GM12875 (cell line): ENCODE measurements at regions not wholly inside any gene's neighbourhood (a gene's known extent, or its start where the extent isn't known, plus 50 kb on each side); places are given as distances from the start of the nearest gene placed in this dataset.
"Not testable (repeated sequence)": the region's sequence is repeated elsewhere in the genome, so short reads cannot be mapped to it uniquely, and the experiment has no call there.

Experiments used
- H3K4me3 ChIP-seq: one replicate; pipeline ENCODE4 v1.5.1; 2011; ENCODE audit warnings: low read depth, low read length, control low read depth
- TF ChIP-seq, protein P1 (sequence below): IDR thresholded peaks from 2 replicates; pipeline ENCODE4 v1.5.1; 2011; ENCODE audit warnings: low read depth, mild to moderate bottlenecking, control low read depth, inconsistent platforms, low read length, moderate library complexity, borderline replicate concordance; ENCODE audit not compliant: insufficient read depth

DNA sequence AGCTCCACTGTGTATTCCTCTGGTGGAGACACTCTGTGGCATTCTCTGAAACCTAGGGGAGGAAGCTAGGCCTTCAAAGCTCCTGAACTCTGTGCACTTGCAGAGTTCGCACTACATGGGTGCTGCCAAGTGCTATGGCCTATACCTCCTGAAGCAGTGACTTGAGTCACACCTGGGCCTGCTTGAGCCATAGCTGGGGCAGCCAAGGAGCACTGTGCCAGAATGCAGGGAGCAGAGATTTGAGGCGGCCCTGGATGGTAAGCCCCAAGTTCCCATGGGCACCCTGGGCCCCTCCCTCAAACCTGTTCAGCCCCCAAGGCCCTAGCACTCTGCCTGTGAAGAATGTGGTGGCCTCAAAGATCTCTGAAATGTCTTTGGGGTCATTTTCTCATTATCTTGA, 212.9 kb downstream of the SPATA31A6 start:
- TF ChIP-seq, protein P1, sequence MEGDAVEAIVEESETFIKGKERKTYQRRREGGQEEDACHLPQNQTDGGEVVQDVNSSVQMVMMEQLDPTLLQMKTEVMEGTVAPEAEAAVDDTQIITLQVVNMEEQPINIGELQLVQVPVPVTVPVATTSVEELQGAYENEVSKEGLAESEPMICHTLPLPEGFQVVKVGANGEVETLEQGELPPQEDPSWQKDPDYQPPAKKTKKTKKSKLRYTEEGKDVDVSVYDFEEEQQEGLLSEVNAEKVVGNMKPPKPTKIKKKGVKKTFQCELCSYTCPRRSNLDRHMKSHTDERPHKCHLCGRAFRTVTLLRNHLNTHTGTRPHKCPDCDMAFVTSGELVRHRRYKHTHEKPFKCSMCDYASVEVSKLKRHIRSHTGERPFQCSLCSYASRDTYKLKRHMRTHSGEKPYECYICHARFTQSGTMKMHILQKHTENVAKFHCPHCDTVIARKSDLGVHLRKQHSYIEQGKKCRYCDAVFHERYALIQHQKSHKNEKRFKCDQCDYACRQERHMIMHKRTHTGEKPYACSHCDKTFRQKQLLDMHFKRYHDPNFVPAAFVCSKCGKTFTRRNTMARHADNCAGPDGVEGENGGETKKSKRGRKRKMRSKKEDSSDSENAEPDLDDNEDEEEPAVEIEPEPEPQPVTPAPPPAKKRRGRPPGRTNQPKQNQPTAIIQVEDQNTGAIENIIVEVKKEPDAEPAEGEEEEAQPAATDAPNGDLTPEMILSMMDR: no peak

DNA sequence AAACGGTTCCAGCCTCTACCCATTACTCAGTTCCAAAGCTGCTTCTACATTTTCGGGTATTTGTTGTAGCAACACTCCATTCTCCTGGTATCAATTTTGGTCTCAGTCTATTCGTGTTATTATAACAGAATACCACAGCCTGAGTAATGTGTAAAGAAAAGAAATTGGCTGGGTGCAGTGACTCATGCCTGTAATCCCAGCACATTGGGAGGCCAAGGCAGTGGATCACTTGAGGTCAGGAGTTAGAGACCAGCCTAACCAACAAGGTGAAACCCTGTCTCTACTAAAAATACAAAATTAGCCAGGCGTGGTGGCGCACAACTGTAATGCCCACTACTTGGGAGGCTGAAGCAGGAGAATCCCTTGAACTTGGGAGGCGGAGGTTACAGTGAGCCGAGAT, 213.9 kb downstream of the SPATA31A6 start:
- not testable (repeated sequence) for H3K4me3 ChIP-seq

More for the DNA sequence above, 212.9 kb downstream of the SPATA31A6 start:
- no peak overlapping the region for H3K4me3 ChIP-seq

DNA sequence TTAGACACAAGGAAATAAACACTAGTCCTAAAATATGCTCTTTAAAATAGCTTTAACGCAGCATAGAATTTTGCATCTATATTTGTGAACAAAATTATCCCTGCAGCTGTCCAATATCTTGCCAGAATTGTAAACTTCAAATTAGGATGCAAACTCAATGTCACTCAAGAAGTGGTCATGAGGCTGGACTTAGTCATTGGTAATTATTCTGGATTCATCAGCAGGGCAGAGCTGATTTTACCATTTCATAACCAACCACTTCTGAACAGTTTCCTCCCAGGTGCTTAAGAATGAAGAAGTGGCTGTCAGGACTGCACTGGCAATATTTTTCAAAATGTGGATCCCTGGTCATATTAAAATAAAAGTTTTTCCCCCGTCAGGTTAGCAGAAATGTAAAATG, 219.5 kb downstream of the SPATA31A6 start:
- H3K4me3 ChIP-seq: not testable (repeated sequence)

DNA sequence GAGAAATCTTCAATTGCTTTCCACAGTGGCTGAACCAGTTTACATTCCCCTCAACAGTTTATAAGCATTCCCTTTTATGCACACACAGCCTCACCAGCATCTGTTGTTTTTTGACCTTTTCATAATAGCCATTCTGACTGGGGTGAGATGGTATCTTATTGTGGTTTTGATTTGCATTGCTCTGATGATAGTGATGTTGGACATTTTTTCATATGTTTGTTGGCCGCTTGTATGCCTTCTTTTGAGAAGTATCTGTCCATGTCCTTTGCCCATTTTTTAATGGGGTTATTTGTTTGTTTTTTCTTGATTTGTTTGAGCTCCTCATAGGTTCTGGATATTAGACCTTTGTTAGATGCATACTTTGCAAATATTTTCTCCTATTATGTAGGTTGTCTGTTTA, 226.1 kb downstream of the SPATA31A6 start:
- H3K4me3 ChIP-seq: not testable (repeated sequence)

DNA sequence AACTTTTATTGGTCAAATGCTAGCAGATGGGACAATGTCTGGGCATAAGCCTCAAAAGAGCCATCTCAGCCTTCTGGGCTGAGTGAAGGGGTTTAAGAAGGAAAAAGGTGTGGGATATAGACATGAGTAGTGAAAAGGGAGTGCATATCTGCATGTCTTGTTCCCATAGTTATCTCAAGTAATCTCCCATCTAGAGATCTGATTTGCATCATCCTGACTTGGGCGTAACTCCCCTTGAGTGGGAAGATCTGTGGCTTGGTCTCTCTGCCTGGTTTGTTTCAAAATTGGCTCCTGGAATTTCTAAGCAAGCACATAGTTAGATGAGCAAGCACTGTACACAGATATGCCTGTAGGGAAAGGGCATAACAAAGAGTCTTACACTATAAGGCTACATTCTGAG, 228.9 kb downstream of the SPATA31A6 start:
- not testable (repeated sequence) for H3K4me3 ChIP-seq

DNA sequence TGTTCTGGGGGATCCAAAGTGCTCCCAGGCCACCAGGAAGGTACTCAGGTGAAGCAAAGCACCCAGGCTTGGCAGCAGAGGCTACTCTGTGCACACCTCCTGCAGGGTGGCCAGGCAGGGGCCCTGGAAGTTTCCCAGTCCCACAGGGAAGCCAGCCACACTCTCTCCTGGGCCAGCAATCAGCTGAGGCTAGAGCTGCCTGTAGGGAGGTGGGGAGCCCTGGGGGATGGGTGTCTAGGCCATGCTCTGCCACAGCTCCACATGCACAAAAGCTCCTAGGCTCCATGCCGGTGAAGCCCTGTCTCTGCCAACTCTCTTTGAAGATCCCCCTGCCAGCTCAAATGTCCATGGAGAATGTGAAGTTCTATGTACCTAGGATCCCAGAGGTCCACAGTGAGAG, 231.4 kb downstream of the SPATA31A6 start:
- not testable (repeated sequence) for H3K4me3 ChIP-seq

DNA sequence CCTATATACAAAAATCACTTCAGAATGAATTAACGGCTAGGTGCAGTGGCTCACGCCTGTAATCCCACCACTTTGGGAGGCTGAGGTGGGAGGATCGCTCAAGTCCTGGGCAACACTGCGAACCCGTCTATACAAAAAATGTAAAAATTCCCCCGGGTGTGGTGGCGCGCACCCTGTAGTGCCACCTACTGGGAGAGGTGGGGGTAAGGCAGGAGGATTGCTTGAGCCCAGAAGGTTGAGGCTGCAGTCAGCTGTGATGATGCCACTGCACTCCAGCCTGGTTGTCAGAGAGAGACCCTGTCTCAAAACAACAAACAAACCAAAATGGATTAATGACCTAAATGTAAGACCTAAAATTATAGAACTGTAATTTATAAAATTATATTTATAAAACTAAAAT, 236.2 kb downstream of the SPATA31A6 start:
- not testable (repeated sequence) for H3K4me3 ChIP-seq

DNA sequence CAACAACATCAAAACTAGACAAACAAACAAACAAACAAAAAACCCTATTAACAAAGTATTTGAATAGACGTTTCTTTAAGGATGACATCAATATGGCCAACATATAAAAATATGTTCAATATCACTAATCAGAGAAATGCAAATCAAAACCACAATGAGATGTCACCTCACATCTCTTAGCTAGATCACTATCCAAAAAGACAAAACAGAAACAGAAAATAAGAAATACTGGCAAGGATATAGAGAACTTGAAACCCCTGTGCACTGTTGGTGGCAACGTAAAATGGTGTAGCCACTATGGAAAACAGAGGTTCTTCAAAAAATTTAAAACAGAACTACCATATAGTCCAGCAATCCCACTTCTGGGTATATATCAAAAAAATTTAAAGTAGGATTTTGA, 236.9 kb downstream of the SPATA31A6 start:
- not testable (repeated sequence) for H3K4me3 ChIP-seq

DNA sequence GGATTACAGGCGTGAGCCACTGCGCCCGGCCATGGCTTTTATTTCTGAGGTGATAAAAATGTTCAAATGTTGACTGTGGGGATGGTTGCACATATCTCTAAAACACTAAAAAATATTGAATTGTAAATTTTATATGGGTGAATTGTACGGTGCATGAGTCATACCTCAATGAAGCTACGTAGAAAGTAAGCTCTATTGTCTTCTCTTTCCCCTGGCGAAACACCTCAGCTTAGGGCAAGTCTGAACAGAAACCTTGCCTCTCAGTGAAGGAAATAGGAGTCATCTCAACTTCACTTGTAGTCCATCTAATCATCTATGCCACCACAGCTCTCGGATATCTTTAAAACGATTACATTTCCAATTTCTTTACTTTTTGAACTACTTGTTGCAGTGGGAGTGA, 238.2 kb downstream of the SPATA31A6 start:
- not testable (repeated sequence) for H3K4me3 ChIP-seq

DNA sequence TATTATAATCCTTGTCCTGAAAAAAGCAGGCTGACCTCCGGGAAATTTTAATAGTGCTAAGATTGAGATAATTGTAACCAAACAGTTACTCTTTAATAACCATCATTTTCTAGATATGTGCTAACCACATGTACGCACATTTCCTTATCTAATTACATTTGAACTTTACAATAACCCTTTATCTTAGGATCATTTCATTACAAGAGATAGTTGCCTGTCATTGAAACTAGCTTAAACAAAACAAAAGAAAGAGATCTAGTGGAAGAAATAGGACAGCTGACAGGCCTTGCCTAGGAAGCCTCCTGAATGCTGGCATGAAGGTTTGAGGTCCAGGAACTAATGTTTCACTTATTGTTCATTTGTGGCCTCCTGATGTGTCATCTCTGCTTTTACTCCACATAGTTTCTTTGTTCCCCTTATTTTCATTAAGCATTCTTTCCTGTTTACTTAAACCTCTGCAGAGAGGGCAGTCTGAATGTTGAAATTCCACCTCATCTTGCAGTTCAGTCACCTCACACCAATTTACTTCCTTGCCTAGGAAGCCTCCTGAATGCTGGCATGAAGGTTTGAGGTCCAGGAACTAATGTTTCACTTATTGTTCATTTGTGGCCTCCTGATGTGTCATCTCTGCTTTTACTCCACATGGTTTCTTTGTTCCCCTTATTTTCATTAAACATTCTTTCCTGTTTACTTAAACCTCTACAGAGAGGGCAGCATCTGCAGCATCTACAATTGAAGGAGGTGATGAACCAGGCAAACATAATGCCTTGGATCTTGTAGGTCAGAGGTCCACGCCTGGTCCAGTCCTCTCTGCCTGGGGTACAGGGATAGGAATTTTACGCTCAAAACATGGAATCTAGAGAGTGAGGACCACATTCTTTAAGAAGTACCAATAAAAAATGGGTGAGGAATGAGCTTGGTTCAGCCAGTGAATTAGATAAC, 247.5 kb downstream of the SPATA31A6 start:
- H3K4me3 ChIP-seq: not testable (repeated sequence)

DNA sequence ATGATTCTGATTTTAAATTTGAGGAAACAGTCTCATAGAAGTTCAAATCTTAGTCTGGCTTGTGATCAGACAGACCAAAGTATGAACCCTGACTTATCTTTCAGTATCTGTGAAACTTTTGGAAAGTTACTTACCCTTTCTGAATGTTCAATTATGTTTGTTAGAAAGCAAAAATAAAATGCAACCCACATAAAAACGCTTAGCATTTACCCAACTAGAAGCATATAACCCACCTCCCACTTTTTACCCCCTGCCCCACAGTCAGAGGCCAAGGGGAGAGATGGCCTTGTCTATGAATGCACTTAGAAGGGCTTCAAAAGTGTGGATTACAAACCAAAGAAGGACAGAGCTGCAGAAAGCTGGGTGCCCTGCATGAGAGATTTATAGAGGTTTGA, 248.2 kb downstream of the SPATA31A6 start:
- H3K4me3 ChIP-seq: not testable (repeated sequence)

DNA sequence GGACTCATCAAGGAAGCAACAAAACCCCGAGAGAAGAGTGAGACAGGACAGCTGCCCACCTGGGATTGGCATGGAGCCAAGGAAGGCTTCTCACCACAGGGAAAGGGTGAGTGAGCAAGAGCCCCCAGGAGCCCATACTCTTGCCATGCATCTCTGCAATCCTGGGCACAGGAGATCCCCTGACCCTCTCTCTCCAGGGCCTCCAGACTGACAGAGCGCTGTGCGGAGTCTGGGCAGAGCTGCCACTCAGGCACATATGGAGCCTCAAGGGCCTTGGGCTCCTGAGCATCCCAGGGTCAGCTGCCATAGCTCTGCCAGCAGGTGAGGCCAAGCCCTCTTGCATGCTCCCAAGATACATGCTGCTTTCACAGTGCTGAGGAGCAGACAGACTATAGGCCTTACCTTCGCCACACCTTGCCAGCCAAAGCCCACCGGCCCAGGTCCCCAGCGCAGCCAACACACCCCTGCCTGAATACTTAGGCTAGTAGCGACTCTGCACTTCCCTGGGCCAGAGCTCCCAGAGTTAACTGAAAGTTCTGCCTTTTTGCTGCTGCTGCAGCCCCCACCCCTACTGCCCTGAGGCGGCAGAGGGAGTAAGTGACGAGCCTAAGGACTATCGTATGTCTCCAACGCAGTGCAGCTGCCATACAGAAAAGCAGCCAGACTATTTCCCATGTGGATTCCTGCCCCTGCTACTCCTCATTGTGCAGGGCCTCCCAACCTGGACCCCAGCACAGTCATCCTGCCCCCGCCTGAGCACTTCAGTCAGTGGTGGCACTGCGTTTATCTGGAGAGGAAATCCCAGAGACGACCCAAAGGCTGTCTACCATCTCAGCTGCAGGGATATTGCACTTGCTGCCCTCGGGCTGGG, 251.6 kb downstream of the SPATA31A6 start:
- H3K4me3 ChIP-seq: not testable (repeated sequence)

DNA sequence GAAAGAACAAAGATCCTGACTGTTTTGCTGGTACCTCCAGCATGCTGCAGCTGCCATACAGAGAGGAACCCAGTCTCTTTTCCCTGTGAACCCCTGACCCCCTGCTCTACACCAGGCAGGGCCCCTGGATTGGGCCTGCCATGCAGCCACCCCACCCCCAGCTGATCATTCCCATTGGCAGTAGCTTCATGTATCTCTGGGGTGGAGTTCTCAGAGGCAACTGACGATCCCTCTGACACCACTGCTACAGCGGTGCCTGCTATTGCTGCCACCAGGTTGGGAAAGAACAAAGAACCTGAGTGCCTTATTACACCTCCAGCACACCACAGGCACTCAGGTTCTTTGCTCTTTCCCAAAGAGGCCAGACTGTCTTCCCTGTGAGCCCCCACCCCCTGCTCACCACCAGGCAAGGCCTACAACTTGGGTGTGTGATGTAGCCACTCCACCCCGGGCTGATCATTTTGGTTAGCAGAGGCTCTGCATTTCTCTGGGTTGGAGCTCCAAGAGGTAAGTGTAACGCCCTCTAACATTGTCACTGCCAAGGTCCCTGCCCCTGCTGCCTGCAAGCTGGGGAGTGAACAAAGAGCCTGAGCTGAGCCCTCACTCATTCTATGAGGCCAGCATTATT, 252.4 kb downstream of the SPATA31A6 start:
- not testable (repeated sequence) for H3K4me3 ChIP-seq

DNA sequence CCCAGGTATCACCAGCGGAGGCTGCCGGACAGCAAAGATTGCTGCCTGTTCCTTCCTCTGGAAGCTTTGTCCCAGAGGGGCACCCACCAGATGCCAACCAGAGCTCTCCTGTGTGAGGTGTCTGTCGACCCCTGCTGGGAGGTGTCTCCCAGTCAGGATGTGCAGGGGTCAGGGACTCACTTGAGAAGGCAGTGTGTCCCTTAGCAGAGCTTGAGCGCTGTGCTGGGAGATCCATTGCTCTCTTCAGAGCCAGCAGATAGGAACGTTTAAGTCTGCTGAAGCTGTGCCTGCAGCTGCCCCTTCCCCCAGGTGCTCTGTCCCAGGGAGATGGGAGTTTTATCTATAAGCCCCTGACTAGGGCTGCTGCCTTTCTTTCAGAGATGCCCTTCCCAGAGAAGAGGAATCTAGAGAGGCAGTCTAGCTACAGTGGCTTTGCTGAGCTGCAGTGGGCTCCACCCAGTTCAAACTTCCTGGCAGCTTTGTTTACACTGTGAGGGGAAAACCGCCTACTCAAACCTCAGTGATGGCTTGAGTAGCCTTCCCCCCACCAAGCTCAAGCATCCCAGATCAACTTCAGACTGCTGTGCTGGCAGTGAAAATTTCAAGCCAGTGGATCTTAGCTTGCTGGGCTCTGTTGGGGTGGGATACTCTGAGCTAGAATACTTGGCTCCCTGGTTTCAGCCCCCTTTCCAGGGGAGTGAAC, 253.7 kb downstream of the SPATA31A6 start:
- not testable (repeated sequence) for H3K4me3 ChIP-seq

DNA sequence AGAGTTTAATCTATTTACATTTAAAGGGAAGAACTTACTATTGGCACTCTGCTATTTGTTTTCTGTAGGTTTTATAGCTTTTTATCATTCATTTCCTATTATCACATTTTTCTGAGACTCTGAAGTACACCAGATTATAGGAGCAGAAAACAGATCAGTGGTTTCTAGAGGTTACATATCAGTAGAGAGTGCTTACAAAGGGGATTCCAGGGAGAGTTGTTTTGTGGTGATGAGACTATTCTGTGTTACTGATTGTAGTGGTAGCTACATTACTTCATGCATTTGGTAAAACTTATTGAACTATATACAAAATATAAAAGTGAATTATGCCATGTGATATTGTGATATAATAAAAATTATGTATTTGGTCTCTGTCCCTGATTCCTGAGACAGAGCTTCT, 259.2 kb downstream of the SPATA31A6 start:
- H3K4me3 ChIP-seq: not testable (repeated sequence)

DNA sequence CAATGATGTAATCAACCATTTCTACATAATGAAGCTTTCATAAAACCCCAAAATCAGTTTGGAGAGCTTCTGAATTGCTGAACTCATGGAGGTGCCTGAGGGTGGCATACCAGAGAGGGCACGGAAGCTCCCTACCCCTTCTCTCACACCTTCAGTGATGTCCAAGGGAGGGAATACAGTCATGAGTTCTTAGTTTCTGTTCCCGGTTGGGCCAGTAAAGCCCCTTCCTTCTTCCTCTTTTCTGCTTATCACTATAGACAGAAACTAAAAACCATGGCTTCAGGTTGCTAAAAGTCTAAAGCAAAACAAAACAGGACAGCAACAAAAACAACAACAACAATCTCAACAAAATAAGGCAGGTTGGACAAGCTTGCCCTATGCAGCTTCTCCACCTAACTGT, 260.0 kb downstream of the SPATA31A6 start:
- H3K4me3 ChIP-seq: not testable (repeated sequence)

DNA sequence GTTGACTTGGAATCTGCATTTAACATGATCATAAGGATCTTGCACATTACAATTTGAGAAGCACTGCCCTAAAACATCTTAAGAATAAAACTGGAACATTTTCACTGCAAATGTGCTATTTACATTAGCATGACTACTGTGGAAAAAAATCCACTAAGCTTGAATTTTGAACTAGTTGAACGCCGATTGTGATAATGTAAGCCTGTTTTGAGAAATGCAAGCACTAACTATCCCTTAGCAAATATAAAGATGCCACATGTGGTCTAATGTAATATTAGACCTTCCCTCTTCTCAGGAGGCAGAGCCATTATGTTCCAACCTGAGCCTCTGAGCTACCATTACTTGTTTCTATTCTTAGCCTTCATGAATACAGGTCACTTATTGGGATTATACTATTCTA, 278.0 kb downstream of the SPATA31A6 start:
- not testable (repeated sequence) for H3K4me3 ChIP-seq

DNA sequence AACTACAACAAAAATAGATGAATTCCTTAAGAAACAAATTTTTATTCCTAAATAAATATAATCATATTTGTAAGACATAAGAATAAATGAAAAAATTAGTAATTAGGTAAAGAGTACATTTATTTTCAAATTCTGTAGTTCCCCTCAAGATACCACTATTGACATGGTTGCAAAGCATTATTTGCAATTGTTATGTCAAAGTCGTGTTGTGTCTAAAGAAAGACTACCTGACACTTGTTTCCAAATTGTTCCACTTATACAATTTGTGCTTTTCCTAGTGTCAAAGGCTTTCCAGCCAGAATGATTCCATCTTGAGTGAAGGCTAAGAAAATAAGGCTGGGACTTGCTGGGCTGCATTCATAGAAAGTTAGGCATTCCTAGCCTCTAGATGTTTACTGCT, 278.4 kb downstream of the SPATA31A6 start:
- not testable (repeated sequence) for H3K4me3 ChIP-seq

DNA sequence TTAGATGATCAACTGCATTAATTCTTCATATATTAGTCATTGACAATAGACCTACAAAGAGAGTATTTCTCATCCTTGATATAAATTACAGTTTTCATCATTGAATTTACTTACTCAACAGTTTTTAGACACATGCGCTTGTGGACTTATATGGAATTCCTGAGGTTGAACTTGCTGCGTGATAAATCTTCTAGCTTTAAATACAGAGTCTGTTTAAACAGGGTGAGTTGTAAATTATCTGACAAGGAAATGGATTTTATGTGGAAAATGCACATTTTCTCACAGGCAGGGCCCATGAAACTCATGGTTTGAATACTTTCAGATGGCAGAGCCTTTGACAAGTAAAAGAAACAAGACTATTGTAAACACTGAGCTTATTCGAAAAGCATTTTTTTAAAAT, 280.5 kb downstream of the SPATA31A6 start:
- H3K4me3 ChIP-seq: not testable (repeated sequence)
